Cerebellar nuclear complex (tissue), 1 donor: ENCODE measurements at regions not wholly inside any gene's neighbourhood (a gene's known extent, or its start where the extent isn't known, plus 50 kb on each side); places are given as distances from the start of the nearest gene placed in this dataset.
"Not testable (repeated sequence)": the region's sequence is repeated elsewhere in the genome, so short reads cannot be mapped to it uniquely, and the experiment has no call there.

Experiments used
- DNase-seq, 2 experiments: peaks; one replicate each; lab custom pipeline; 2025; lab: John Stamatoyannopoulos, UW

- no peak for DNase-seq
Measured at GRCh38 chr7:136324073-136324704, 347.0 kb upstream of the MTPN start.

- DNase-seq = no peak
Measured at GRCh38 chr7:136312592-136312991, 335.4 kb upstream of the MTPN start.

- no peak for DNase-seq
Measured at GRCh38 chr7:136309407-136309806, 332.2 kb upstream of the MTPN start.

GRCh38 chr7:136308230-136308629 is 331.1 kb upstream of the MTPN start:
- DNase-seq = no peak

GRCh38 chr7:136303162-136303561 is 326.0 kb upstream of the MTPN start:
- no peak for DNase-seq

GRCh38 chr7:136302049-136302448 is 324.9 kb upstream of the MTPN start:
- no peak for DNase-seq

GRCh38 chr7:136294977-136295376 is 317.8 kb upstream of the MTPN start:
- DNase-seq = no peak

- DNase-seq = no peak
Measured at GRCh38 chr7:136293841-136294391, 316.8 kb upstream of the MTPN start.

- no peak for DNase-seq
Measured at GRCh38 chr7:136293272-136293671, 316.1 kb upstream of the MTPN start.

- DNase-seq = no peak
Measured at GRCh38 chr7:136292365-136292764, 315.2 kb upstream of the MTPN start.

GRCh38 chr7:136290351-136290750 is 313.2 kb upstream of the MTPN start:
- DNase-seq = no peak

- DNase-seq = no peak
Measured at GRCh38 chr7:136278057-136278456, 300.9 kb upstream of the MTPN start.

GRCh38 chr7:136275794-136276193 is 298.6 kb upstream of the MTPN start:
- DNase-seq = no peak

- DNase-seq = no peak
Measured at GRCh38 chr7:136274636-136275345, 297.6 kb upstream of the MTPN start.

- DNase-seq = no peak
Measured at GRCh38 chr7:136272934-136273333, 295.8 kb upstream of the MTPN start.

GRCh38 chr7:136267822-136268221 is 290.7 kb upstream of the MTPN start:
- no peak for DNase-seq

- no peak for DNase-seq
Measured at GRCh38 chr7:136266457-136266856, 289.3 kb upstream of the MTPN start.

- DNase-seq = not testable (repeated sequence)
Measured at GRCh38 chr7:136264304-136264703, 287.1 kb upstream of the MTPN start.

GRCh38 chr7:136263112-136263860 is 286.1 kb upstream of the MTPN start:
- not testable (repeated sequence) for DNase-seq

- DNase-seq = not testable (repeated sequence)
Measured at GRCh38 chr7:136260591-136260990, 283.4 kb upstream of the MTPN start.

- DNase-seq = no peak
Measured at GRCh38 chr7:136259074-136259473, 281.9 kb upstream of the MTPN start.

- no peak for DNase-seq
Measured at GRCh38 chr7:136256491-136256890, 279.3 kb upstream of the MTPN start.

- DNase-seq = no peak
Measured at GRCh38 chr7:136254148-136254547, 277.0 kb upstream of the MTPN start.
